Adrenal gland (tissue), 5 donors: ENCODE measurements at regions not wholly inside any gene's neighbourhood (a gene's known extent, or its start where the extent isn't known, plus 50 kb on each side); places are given as distances from the start of the nearest gene placed in this dataset.

Source experiments
- POLR2A ChIP-seq, 2 donors: fragments of 450-650 bp; IDR thresholded peaks; one replicate each; pipeline ENCODE4 v1.6.1; 2017; ENCODE audit warnings: antibody characterized with exemption in 2 of 2, mild to moderate bottlenecking in 2 of 2, moderate library complexity in 1 of 2
- TF ChIP-seq, protein P1 (sequence below), 6 experiments: fragments of 450-650 bp in 4 of 6; fragments of 200-600 bp in 2 of 6; sonication (generic) in 1 of 6; IDR thresholded peaks; 1 replicate in 5 of 6; 2 replicates in 1 of 6; pipeline versions ENCODE4 v1.5.1 to v1.8.0; 2016 to 2021; ENCODE audit warnings: antibody characterized with exemption in 6 of 6, mild to moderate bottlenecking in 2 of 6, moderate library complexity in 1 of 6
- donor health status: DM: no; HTN: no; CAD: no.

DNA sequence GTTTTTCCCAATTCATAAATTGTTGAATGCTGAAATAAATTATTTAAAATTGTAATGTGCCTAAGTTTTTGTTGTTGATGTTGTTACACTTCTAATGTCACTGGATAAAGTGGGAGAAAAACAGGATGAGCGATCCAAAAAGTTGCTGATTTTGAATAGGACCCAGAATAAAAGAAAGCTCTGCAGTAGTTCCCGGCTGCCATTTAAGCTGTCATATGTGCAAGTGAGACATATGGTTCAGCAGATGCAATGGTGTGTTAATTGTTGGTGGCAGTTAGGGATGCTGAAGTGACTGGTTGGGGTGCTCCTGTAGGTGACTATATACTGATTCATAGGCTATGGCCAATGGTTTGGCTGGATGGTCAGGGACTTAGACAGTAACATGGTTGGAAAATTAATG, 1517.4 kb upstream of the LRRTM3 start:
- TF ChIP-seq, protein P1, sequence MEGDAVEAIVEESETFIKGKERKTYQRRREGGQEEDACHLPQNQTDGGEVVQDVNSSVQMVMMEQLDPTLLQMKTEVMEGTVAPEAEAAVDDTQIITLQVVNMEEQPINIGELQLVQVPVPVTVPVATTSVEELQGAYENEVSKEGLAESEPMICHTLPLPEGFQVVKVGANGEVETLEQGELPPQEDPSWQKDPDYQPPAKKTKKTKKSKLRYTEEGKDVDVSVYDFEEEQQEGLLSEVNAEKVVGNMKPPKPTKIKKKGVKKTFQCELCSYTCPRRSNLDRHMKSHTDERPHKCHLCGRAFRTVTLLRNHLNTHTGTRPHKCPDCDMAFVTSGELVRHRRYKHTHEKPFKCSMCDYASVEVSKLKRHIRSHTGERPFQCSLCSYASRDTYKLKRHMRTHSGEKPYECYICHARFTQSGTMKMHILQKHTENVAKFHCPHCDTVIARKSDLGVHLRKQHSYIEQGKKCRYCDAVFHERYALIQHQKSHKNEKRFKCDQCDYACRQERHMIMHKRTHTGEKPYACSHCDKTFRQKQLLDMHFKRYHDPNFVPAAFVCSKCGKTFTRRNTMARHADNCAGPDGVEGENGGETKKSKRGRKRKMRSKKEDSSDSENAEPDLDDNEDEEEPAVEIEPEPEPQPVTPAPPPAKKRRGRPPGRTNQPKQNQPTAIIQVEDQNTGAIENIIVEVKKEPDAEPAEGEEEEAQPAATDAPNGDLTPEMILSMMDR (IDR thresholded peaks at IDR 0.05), result no peak
- TF ChIP-seq POLR2A (IDR thresholded peaks at IDR 0.05), result no peak
